AG10803 (cell line): ENCODE measurements at regions not wholly inside any gene's neighbourhood (a gene's known extent, or its start where the extent isn't known, plus 50 kb on each side); places are given as distances from the start of the nearest gene placed in this dataset.

Source experiments
- DNase-seq: peaks from one replicate; pipeline ENCODE4 v3.0.0; 2010; ENCODE audit warnings: low read depth
- H3K4me3 ChIP-seq: 2 replicates; pipeline ENCODE4 v1.5.1; 2011; ENCODE audit warnings: mild to moderate bottlenecking, low read length, control low read depth
- CTCF ChIP-seq: conservative IDR thresholded peaks from 2 replicates; pipeline ENCODE4 v1.5.1; 2011; ENCODE audit warnings: mild to moderate bottlenecking, low read length, control low read depth, inconsistent platforms

DNA sequence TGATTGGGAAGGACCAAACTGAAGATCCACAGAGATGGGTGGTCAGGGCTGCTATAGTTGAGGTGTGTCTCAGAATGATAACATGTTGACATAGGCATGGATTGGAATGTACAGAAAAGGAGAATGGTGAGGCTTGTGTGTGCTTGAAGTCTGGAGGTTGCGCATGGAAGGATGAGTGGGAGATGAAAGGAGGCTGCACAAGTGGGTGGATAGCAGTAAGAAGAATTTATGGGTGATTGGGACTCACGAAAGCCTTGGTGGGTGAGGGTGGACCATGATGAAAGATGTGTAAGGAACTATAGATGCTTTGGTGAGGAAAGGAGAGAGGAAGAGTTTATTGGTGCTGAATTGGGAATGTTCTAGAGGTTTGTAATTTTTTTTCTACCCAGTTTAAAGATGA, 1287.7 kb downstream of the UQCRFS1 start:
- TF ChIP-seq CTCF = no peak
- no peak for DNase-seq
- no peak overlapping the region for H3K4me3 ChIP-seq

- no peak for DNase-seq
- no peak overlapping the region for H3K4me3 ChIP-seq
- TF ChIP-seq CTCF = no peak
Measured at GRCh38 chr19:27922970-27923369, 1290.0 kb downstream of the UQCRFS1 start.

DNA sequence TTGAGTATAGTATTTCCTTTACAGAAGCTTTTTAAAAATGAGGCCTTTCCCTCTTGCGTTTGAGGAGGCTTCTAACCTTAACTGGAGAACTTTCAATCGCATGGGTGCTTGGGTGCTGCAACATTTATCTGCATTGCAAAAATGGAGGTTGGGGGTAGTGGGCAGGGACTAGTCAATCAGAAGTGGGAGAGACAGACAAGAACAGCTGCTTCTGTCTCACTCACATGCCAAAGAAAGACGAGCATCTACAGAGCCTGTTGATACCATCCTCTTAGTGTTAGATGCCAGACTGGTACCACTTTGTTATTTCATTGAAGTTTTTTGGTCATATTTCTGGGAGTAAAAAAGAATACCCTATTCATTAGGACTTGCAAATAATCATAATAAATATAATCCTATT, 1292.2 kb downstream of the UQCRFS1 start:
- no peak for DNase-seq
- TF ChIP-seq CTCF = no peak
- no peak overlapping the region for H3K4me3 ChIP-seq

DNA sequence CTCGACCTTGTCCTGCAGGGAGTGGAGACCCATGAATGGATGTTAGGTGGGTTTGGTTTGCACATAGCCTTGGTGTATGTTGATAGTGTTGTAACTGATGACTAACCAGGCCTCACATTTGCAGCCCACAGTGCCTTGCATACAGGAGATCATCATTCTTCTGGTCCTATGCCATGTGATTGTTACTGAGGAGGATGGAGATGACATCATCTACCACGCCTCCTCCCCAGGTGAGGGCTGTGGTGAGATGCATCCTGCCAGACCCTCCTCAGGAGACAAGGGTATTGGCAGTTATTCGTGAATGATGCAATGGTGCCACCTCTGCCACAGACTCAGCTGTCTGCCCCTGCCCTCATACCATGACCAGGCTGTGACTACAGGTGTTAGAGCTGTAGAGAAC, 1294.1 kb downstream of the UQCRFS1 start:
- no peak overlapping the region for H3K4me3 ChIP-seq
- no peak for TF ChIP-seq CTCF
- no peak for DNase-seq

DNA sequence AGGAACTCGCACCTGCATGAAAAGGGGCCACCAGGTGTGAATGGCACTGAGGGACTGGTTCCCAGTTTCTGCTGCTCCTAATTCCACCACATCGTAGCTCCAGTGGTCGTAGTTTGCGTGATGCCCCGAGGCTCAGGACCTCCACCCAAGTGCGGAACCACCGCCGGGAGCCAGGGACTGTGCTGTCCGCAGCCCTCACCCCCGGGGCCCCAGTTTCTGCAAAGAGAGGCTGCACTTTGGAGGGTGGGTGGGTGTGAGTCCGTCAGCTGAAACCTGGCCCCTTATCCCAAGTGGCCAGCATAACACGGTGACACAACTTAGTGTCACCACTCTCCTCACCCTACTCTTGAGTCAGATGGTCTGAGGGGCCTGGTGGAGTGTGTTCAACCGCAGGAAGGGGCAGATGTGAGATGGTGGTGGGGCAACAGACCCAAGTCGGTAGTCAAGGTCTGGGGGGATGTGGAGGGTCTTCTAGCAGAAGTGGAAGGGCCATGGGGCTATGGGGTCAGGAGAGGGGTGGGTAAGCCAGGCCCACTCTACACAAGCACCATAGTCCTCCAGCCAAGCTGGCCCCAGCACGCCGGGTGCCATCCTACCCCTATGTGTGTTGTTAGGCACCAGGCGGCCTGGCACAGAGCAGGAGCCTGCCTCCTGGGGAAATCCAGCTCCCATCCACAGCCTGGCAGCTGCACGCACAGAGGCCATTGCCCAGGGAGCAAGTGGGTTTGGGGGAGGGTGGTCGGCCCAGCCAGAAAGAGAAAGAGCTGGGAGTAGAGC, 1301.6 kb downstream of the UQCRFS1 start:
- TF ChIP-seq CTCF = no peak
- no peak for DNase-seq

GRCh38 chr19:27909861-27910260, 1303.1 kb downstream of the UQCRFS1 start:
- TF ChIP-seq CTCF = no peak
- H3K4me3 ChIP-seq = no peak overlapping the region
- no peak for DNase-seq

More for the DNA sequence above, 1301.6 kb downstream of the UQCRFS1 start:
- H3K4me3 ChIP-seq = no peak overlapping the region

- H3K4me3 ChIP-seq = no peak overlapping the region
- DNase-seq = no peak
- no peak for TF ChIP-seq CTCF
Measured at GRCh38 chr19:27909185-27909840, 1303.6 kb downstream of the UQCRFS1 start.
